ENCODE measurements at regions not wholly inside any gene's neighbourhood (a gene's known extent, or its start where the extent isn't known, plus 50 kb on each side); places are given as distances from the start of the nearest gene placed in this dataset.

DNA sequence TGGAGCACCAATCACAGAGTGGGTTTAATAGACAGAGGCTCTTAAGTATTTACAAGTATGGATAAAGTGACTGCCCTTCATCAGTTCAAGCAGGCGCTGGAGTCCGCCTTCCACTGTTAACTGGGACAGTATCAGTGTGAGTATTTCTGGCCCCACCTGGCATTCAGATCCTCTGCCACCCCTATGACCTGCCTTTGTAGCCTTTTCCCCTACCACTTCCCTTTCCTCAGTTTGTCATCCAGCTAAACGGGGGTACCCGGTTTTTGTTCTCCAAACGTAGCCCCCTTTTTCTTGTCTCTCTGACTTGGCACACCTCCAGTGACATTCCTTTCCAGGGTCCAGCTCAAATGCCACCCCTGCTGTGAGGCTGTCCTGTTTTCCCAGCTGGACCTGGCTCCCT, 134.4 kb downstream of the SNX10 start:
- TF ChIP-seq, protein P1, sequence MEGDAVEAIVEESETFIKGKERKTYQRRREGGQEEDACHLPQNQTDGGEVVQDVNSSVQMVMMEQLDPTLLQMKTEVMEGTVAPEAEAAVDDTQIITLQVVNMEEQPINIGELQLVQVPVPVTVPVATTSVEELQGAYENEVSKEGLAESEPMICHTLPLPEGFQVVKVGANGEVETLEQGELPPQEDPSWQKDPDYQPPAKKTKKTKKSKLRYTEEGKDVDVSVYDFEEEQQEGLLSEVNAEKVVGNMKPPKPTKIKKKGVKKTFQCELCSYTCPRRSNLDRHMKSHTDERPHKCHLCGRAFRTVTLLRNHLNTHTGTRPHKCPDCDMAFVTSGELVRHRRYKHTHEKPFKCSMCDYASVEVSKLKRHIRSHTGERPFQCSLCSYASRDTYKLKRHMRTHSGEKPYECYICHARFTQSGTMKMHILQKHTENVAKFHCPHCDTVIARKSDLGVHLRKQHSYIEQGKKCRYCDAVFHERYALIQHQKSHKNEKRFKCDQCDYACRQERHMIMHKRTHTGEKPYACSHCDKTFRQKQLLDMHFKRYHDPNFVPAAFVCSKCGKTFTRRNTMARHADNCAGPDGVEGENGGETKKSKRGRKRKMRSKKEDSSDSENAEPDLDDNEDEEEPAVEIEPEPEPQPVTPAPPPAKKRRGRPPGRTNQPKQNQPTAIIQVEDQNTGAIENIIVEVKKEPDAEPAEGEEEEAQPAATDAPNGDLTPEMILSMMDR (IDR thresholded peaks at IDR 0.05), result no peak
- no peak for TF ChIP-seq POLR2A (IDR thresholded peaks at IDR 0.05)

Data from testis (tissue), 2 donors.